Heart left ventricle (tissue), 13 donors: ENCODE measurements at regions not wholly inside any gene's neighbourhood (a gene's known extent, or its start where the extent isn't known, plus 50 kb on each side); places are given as distances from the start of the nearest gene placed in this dataset.

Source experiments
- CTCF ChIP-seq, 12 donors: fragments of 200-600 bp; sonication (generic) in 4 of 12; IDR thresholded peaks; one replicate each; pipeline versions ENCODE4 v1.5.0 to v1.8.0; 2018 to 2022; ENCODE audit warnings: antibody characterized with exemption in 12 of 12, mild to moderate bottlenecking in 5 of 12
- POLR2A ChIP-seq, 2 donors: fragments of 450-650 bp; IDR thresholded peaks; one replicate each; pipeline ENCODE4 v1.6.1; 2017; ENCODE audit warnings: antibody characterized with exemption in 2 of 2, mild to moderate bottlenecking in 2 of 2, moderate library complexity in 2 of 2
- donor health status: ischemic (EF 13 %, LVEDD 7.1; RV severe dilation, severe dysfunction).
- donor health status: DM: no; HTN: yes; CAD: no.
- donor health status: DM: no; HTN: no; CAD: no.
- donor health status: ischemic (EF 25% LVEDD 6.9; RV normal size, moderate dysfunction).
- donor health status: ischemic (EF 25% LVEDD 5.7; RV mildly dilated, moderate dysfunction).
- donor health status: ischemic (EF 35%, LVEDD 5.7; RV mildly dilated, moderate dysfunction).
- donor health status: nonischemic (EF 11% LVEDD 7.7; RV severe dilation, severe dysfunction).
- donor health status: DM: yes; HTN: yes; CAD: no.
- donor health status: PGD.
- donor health status: ischemic (EF 29% LVEDD 5.4; RV normal size, mild dysfunction).
- donor health status: nonischemic (EF 23%, LVEDD 6.1; RV moderate dilation, normal function).

DNA sequence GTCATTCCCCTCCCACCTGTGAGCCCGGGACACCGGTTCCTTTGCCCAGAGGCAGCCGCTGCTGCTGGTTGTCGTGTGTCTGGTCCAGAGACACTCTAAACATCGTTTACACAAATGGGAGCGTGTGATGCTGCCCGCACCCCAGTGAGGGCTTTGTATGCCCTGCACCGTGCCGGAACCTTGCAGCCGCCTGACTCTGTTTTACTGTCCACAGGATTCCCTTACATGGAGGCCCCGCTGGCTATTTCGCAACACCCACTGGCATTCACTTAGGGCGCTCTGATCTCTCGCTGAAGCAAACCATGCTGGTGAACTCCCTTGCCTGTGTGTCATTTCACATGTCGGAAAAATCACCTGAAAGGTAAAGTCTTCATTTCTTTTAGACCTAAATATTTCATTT is 100.8 kb upstream of the SLC6A6 start:
- TF ChIP-seq CTCF (IDR thresholded peaks at IDR 0.05) (no peak), POLR2A (IDR thresholded peaks at IDR 0.05) (no peak)
